Suprapubic skin (tissue), 4 donors: ENCODE measurements at regions not wholly inside any gene's neighbourhood (a gene's known extent, or its start where the extent isn't known, plus 50 kb on each side); places are given as distances from the start of the nearest gene placed in this dataset.

Experiments
- DNase-seq, 2 donors: peaks; one replicate each; pipeline ENCODE4 v3.0.0-alpha.2; 2019; ENCODE audit warnings: low spot score in 2 of 2
- H3K27ac ChIP-seq: fragments of 200-600 bp; sonication (generic); one replicate; pipeline ENCODE4 v1.5.1; 2019
- H3K27me3 ChIP-seq: fragments of 200-600 bp; sonication (generic); one replicate; pipeline ENCODE4 v1.5.1; 2019
- H3K36me3 ChIP-seq: fragments of 200-600 bp; sonication (generic); one replicate; pipeline ENCODE4 v1.5.1; 2019
- H3K4me1 ChIP-seq: fragments of 200-600 bp; sonication (generic); one replicate; pipeline ENCODE4 v1.5.1; 2019
- H3K4me3 ChIP-seq: fragments of 200-600 bp; sonication (generic); one replicate; pipeline ENCODE4 v1.5.1; 2019; ENCODE audit warnings: mild to moderate bottlenecking
- H3K9me3 ChIP-seq: fragments of 200-600 bp; sonication (generic); one replicate; pipeline ENCODE4 v1.5.1; 2019
- EP300 ChIP-seq: sonication (generic); formaldehyde crosslinking; IDR thresholded peaks from one replicate; pipeline ENCODE4 v1.6.1; 2017; ENCODE audit warnings: antibody characterized with exemption
- POLR2A ChIP-seq, 2 donors: fragments of 450-650 bp; IDR thresholded peaks; one replicate each; pipeline ENCODE4 v1.6.1; 2017; ENCODE audit warnings: antibody characterized with exemption in 2 of 2, mild to moderate bottlenecking in 2 of 2, moderate library complexity in 2 of 2
- POLR2AphosphoS5 ChIP-seq, 3 donors: sonication (generic); formaldehyde crosslinking; IDR thresholded peaks; one replicate each; pipeline ENCODE4 v1.6.1; 2017; ENCODE audit warnings: antibody characterized with exemption in 3 of 3
- WGBS: methylation state at CpG from one replicate; pipeline ENCODE4 v1.1.5; 2018; 5-methylcytosine and 5-hydroxymethylcytosine counted together
- TF ChIP-seq, protein P1 (sequence below), 2 donors: fragments of 200-600 bp in 1 of 2; fragments of 450-650 bp in 1 of 2; sonication (generic) in 1 of 2; IDR thresholded peaks; one replicate each; pipeline ENCODE4 v1.5.1; 2016 to 2019; ENCODE audit warnings: antibody characterized with exemption in 2 of 2, mild to moderate bottlenecking in 1 of 2, moderate library complexity in 1 of 2

- H3K4me3 ChIP-seq: no peak overlapping the region
- WGBS: 54% methylated on average over 6 of the region's 6 CpGs
- H3K27ac ChIP-seq: no peak overlapping the region
- no peaks in the 10 kb centered on the region for H3K36me3 ChIP-seq
- TF ChIP-seq, protein P1, sequence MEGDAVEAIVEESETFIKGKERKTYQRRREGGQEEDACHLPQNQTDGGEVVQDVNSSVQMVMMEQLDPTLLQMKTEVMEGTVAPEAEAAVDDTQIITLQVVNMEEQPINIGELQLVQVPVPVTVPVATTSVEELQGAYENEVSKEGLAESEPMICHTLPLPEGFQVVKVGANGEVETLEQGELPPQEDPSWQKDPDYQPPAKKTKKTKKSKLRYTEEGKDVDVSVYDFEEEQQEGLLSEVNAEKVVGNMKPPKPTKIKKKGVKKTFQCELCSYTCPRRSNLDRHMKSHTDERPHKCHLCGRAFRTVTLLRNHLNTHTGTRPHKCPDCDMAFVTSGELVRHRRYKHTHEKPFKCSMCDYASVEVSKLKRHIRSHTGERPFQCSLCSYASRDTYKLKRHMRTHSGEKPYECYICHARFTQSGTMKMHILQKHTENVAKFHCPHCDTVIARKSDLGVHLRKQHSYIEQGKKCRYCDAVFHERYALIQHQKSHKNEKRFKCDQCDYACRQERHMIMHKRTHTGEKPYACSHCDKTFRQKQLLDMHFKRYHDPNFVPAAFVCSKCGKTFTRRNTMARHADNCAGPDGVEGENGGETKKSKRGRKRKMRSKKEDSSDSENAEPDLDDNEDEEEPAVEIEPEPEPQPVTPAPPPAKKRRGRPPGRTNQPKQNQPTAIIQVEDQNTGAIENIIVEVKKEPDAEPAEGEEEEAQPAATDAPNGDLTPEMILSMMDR (IDR thresholded peaks at IDR 0.05): no peak
- TF ChIP-seq POLR2A (IDR thresholded peaks at IDR 0.05): no peak
- TF ChIP-seq EP300: no peak
- no peak for TF ChIP-seq POLR2AphosphoS5 (IDR thresholded peaks at IDR 0.05)
- peaks cover 7% of the 10 kb centered on the region for H3K27me3 ChIP-seq
- DNase-seq: no peak
- H3K9me3 ChIP-seq: no peaks in the 10 kb centered on the region
- H3K4me1 ChIP-seq: no peaks in the 10 kb centered on the region
Measured at GRCh38 chr1:5191470-5191869, 537.1 kb downstream of the AJAP1 start.

- TF ChIP-seq, protein P1 (IDR thresholded peaks at IDR 0.05): no peak
- no peak for TF ChIP-seq POLR2A (IDR thresholded peaks at IDR 0.05)
- no peak for TF ChIP-seq POLR2AphosphoS5 (IDR thresholded peaks at IDR 0.05)
- no peak for TF ChIP-seq EP300
- DNase-seq: no peak
- 85% methylated on average over 4 of the region's 4 CpGs for WGBS
Measured at GRCh38 chr1:5189384-5189783, 535.0 kb downstream of the AJAP1 start.

GRCh38 chr1:5165762-5166161 lies 511.4 kb downstream of the AJAP1 start:
- Histone ChIP-seq H3K4me3 (no peak overlapping the region), H3K4me1 (no peaks in the 10 kb centered on the region), H3K9me3 (no peaks in the 10 kb centered on the region), H3K27me3 (peaks cover 20% of the 10 kb centered on the region), H3K36me3 (no peaks in the 10 kb centered on the region), H3K27ac (no peak overlapping the region)
- TF ChIP-seq POLR2A (IDR thresholded peaks at IDR 0.05): no peak
- no peak for TF ChIP-seq POLR2AphosphoS5 (IDR thresholded peaks at IDR 0.05)
- no peak for TF ChIP-seq EP300
- TF ChIP-seq, protein P1 (IDR thresholded peaks at IDR 0.05): no peak
- DNase-seq: no peak
- 72% methylated on average over 8 of the region's 8 CpGs for WGBS

More at GRCh38 chr1:5189384-5189783, 535.0 kb downstream of the AJAP1 start:
- Histone ChIP-seq H3K9me3 (no peaks in the 10 kb centered on the region), H3K4me1 (no peaks in the 10 kb centered on the region), H3K4me3 (no peak overlapping the region), H3K27ac (no peak overlapping the region), H3K27me3 (peaks cover 9% of the 10 kb centered on the region), H3K36me3 (no peaks in the 10 kb centered on the region)

- 75% methylated on average over 5 of the region's 5 CpGs for WGBS
- no peak overlapping the region for H3K27ac ChIP-seq
Measured at GRCh38 chr1:5164158-5164557, 509.7 kb downstream of the AJAP1 start.

DNA sequence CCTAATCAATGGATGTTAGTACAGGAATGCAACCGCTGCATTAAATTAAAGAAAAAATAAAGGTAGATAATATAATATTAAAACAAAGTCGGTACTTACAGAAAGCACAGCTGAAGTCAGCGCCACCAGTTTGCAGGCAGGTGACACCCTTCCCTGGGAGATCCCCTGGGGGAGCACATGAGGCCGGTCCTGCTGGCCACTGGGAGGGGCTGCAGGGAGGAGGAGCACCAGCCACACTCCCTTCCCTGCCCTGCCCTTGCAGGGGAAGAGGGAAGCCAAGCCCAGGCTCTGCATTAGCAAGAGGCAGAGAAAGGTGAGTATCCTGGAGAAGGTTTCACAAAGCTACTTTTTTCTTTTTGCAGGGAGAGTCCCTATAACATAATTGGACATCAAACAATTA lies 507.0 kb downstream of the AJAP1 start:
- WGBS: 44% methylated on average over 4 of the region's 4 CpGs

More at GRCh38 chr1:5164158-5164557, 509.7 kb downstream of the AJAP1 start:
- Histone ChIP-seq H3K4me3 (no peak overlapping the region), H3K36me3 (no peaks in the 10 kb centered on the region), H3K4me1 (no peaks in the 10 kb centered on the region), H3K27me3 (peaks cover 16% of the 10 kb centered on the region), H3K9me3 (no peaks in the 10 kb centered on the region)
- no peak for TF ChIP-seq POLR2AphosphoS5 (IDR thresholded peaks at IDR 0.05)
- no peak for DNase-seq

More for the DNA sequence above, 507.0 kb downstream of the AJAP1 start:
- Histone ChIP-seq H3K4me3 (no peak overlapping the region), H3K9me3 (no peaks in the 10 kb centered on the region), H3K27me3 (peaks cover 16% of the 10 kb centered on the region), H3K27ac (no peak overlapping the region), H3K4me1 (no peaks in the 10 kb centered on the region), H3K36me3 (no peaks in the 10 kb centered on the region)
- no peak for DNase-seq
- TF ChIP-seq, protein P1 (IDR thresholded peaks at IDR 0.05): no peak
- TF ChIP-seq POLR2AphosphoS5 (IDR thresholded peaks at IDR 0.05) (no peak), POLR2A (IDR thresholded peaks at IDR 0.05) (no peak), EP300 (no peak)
